OCI-LY7 (cell line): ENCODE measurements at regions not wholly inside any gene's neighbourhood (a gene's known extent, or its start where the extent isn't known, plus 50 kb on each side); places are given as distances from the start of the nearest gene placed in this dataset.
A peak's percentile ranks its signal among the peaks of the same experiment; 100 is the strongest.

Source experiments
- BruUV-seq: library from RNA; stranded (reverse); fragments of 400-500 nt; replicated peaks from 2 replicates; lab custom pipeline; 2021; lab: Mats Ljungman, UMichigan
- CTCF ChIA-PET: fragments of 300-600 bp; sonication (Branson Sonifier 250); formaldehyde crosslinking; loops from one replicate; lab custom pipeline; 2022; ENCODE audit warnings: antibody characterized with exemption; ENCODE audit not compliant: unreplicated experiment; lab: Charles Lee
- POLR2A ChIA-PET: fragments of 300-600 bp; sonication (Branson Sonifier 250); formaldehyde crosslinking; loops from one replicate; lab custom pipeline; 2022; ENCODE audit warnings: antibody characterized with exemption; lab: Charles Lee
- DNase-seq: peaks from one replicate; pipeline ENCODE4 v3.0.0-alpha.2; 2015; ENCODE audit warnings: low spot score
- H2AFZ ChIP-seq: fragments of 200-600 bp; sonication (generic), shearing (Covaris generic); 2 replicates; pipeline ENCODE4 v1.6.1; 2014; ENCODE audit warnings: mild to moderate bottlenecking, antibody characterized with exemption, low read length, moderate library complexity
- H3K27ac ChIP-seq: fragments of 200-600 bp; sonication (generic); 2 replicates; pipeline ENCODE4 v1.5.1; 2014; ENCODE audit warnings: mixed run types, low read depth, mild to moderate bottlenecking, moderate library complexity, low read length, inconsistent platforms; ENCODE audit not compliant: poor library complexity, severe bottlenecking
- H3K36me3 ChIP-seq: fragments of 200-600 bp; sonication (generic); 2 replicates; pipeline ENCODE4 v1.6.1; 2014; ENCODE audit warnings: mild to moderate bottlenecking, antibody characterized with exemption, low read length, moderate library complexity, mixed read lengths; ENCODE audit not compliant: insufficient read depth
- H3K4me1 ChIP-seq: fragments of 200-600 bp; sonication (generic); 2 replicates; pipeline ENCODE4 v1.5.1; 2014; ENCODE audit warnings: mild to moderate bottlenecking, low read length; ENCODE audit not compliant: insufficient read depth, poor library complexity, severe bottlenecking
- H3K4me2 ChIP-seq: fragments of 200-600 bp; sonication (generic); 2 replicates; pipeline ENCODE4 v1.6.1; 2014; ENCODE audit warnings: mild to moderate bottlenecking, low read length
- H3K4me3 ChIP-seq: fragments of 200-600 bp; sonication (generic); 2 replicates; pipeline ENCODE4 v1.5.1; 2014; ENCODE audit warnings: mild to moderate bottlenecking, low read depth, low read length; ENCODE audit not compliant: poor library complexity, severe bottlenecking
- H3K79me2 ChIP-seq: fragments of 200-600 bp; sonication (generic); 2 replicates; pipeline ENCODE4 v1.6.1; 2016; ENCODE audit warnings: low read depth, mild to moderate bottlenecking, low read length, moderate library complexity, mixed read lengths; ENCODE audit not compliant: insufficient read depth
- H3K9me2 ChIP-seq: fragments of 200-600 bp; sonication (generic); 2 replicates; pipeline ENCODE4 v1.6.1; 2016; ENCODE audit warnings: mild to moderate bottlenecking, low read length, mixed read lengths; ENCODE audit not compliant: insufficient read depth
- H3K9me3 ChIP-seq: fragments of 200-600 bp; sonication (generic); 2 replicates; pipeline ENCODE4 v1.6.1; 2014; ENCODE audit warnings: mild to moderate bottlenecking, mixed run types, low read length, mixed read lengths
- H4K20me1 ChIP-seq: fragments of 200-600 bp; sonication (generic); 2 replicates; pipeline ENCODE4 v1.6.1; 2014; ENCODE audit warnings: mild to moderate bottlenecking, antibody characterized with exemption, low read length, moderate library complexity, mixed read lengths; ENCODE audit not compliant: insufficient read depth
- CTCF ChIP-seq: fragments of 200-600 bp; sonication (generic); conservative IDR thresholded peaks from 2 replicates; pipeline ENCODE4 v1.5.1; 2014; ENCODE audit warnings: mild to moderate bottlenecking, antibody characterized with exemption, low read length, moderate library complexity, mixed read lengths
- EZH2phosphoT487 ChIP-seq: fragments of 200-600 bp; sonication (generic); IDR thresholded peaks from 2 replicates; pipeline ENCODE4 v1.6.1; 2018; ENCODE audit warnings: low read depth, borderline replicate concordance, mild to moderate bottlenecking, mixed run types, antibody characterized with exemption, low read length, moderate library complexity, mixed read lengths
- intact Hi-C: fragments of 100-400 bp; cut with micrococcal nuclease; formaldehyde crosslinking; loops from one replicate; pipeline ENCODE4 v1.10.0; 2022; ENCODE audit not compliant: unreplicated experiment

GRCh38 chr12:90067791-90068190, 359.2 kb upstream of the ATP2B1 start:
- peaks cover 9% of the 10 kb centered on the region for H3K4me1 ChIP-seq
- intact Hi-C loops: no loop called here
- H3K27ac ChIP-seq: no peak overlapping the region
- H3K36me3 ChIP-seq: peaks cover 16% of the 10 kb centered on the region
- H3K79me2 ChIP-seq: no peaks in the 10 kb centered on the region
- no peak overlapping the region for H3K4me2 ChIP-seq
- TF ChIP-seq EZH2phosphoT487: no peak
- no peak for TF ChIP-seq CTCF
- H3K9me2 ChIP-seq: no peaks in the 10 kb centered on the region
- H3K4me3 ChIP-seq: no peak overlapping the region
- BruUV-seq: no TSS peak
- no peak for DNase-seq
- H3K9me3 ChIP-seq: peaks cover 20% of the 10 kb centered on the region; the same call in 1 of the 2 replicates
- H2AFZ ChIP-seq: no peak overlapping the region
- ChIA-PET CTCF (no interaction called here), POLR2A (interaction anchor here (0.7 to 1.5 kb wide), 3 partner anchors 9 to 118 kb away, joined by 3 to 5 read pairs (median 3); no protein-coding TSS in a partner anchor)
- H4K20me1 ChIP-seq: no peaks in the 10 kb centered on the region

GRCh38 chr12:90064852-90065801, 356.5 kb upstream of the ATP2B1 start:
- Histone ChIP-seq H4K20me1 (no peaks in the 10 kb centered on the region), H3K9me2 (no peaks in the 10 kb centered on the region), H3K36me3 (no peaks in the 10 kb centered on the region), H3K4me1 (no peaks in the 10 kb centered on the region), H3K4me3 (no peak overlapping the region), H2AFZ (peak overlapping the region; percentile 4; the same call in 1 of the 2 replicates), H3K4me2 (no peak overlapping the region), H3K79me2 (no peaks in the 10 kb centered on the region), H3K27ac (no peak overlapping the region), H3K9me3 (peaks cover under 1% of the 10 kb centered on the region; the same call in 1 of the 2 replicates)
- DNase-seq: no peak
- no TSS peak for BruUV-seq
- TF ChIP-seq CTCF (no peak), EZH2phosphoT487 (no peak)
- CTCF ChIA-PET: no interaction called here
- POLR2A ChIA-PET: no interaction called here
- intact Hi-C loops: no loop called here

- Histone ChIP-seq H3K4me3 (no peak overlapping the region), H3K36me3 (no peaks in the 10 kb centered on the region), H3K79me2 (no peaks in the 10 kb centered on the region), H3K4me2 (no peak overlapping the region), H4K20me1 (no peaks in the 10 kb centered on the region), H3K9me3 (no peaks in the 10 kb centered on the region), H3K27ac (no peak overlapping the region), H2AFZ (no peak overlapping the region), H3K9me2 (no peaks in the 10 kb centered on the region), H3K4me1 (no peaks in the 10 kb centered on the region)
- TF ChIP-seq EZH2phosphoT487 (no peak), CTCF (peak; percentile 30; the same call in 1 of the 2 replicates)
- POLR2A ChIA-PET: no interaction called here
- BruUV-seq: no TSS peak
- intact Hi-C loops: no loop called here
- no peak for DNase-seq
- CTCF ChIA-PET: no interaction called here
Observed at GRCh38 chr12:90062799-90063198, 354.2 kb upstream of the ATP2B1 start.
